ENCODE measurements at regions not wholly inside any gene's neighbourhood (a gene's known extent, or its start where the extent isn't known, plus 50 kb on each side); places are given as distances from the start of the nearest gene placed in this dataset.

GRCh38 chr3:194019398-194020165 lies 116.4 kb upstream of the HES1 start:
- H2AFZ ChIP-seq (ENCODE audit: low read depth, low read length), result no peak overlapping the region
- no peaks in the 10 kb centered on the region for H3K36me3 ChIP-seq (ENCODE audit: insufficient read depth, low read length)
- H3K27me3 ChIP-seq (ENCODE audit: insufficient read depth, low read depth, low read length), result no peaks in the 10 kb centered on the region
- no peaks in the 10 kb centered on the region for H4K20me1 ChIP-seq (ENCODE audit: insufficient read depth)
- no peaks in the 10 kb centered on the region for H3K9me3 ChIP-seq (ENCODE audit: low read length)
- H3K79me2 ChIP-seq (replicated peaks; ENCODE audit: insufficient read depth, low read length), result no peaks in the 10 kb centered on the region
- no peak overlapping the region for H3K4me2 ChIP-seq (ENCODE audit: low read length)
- no peak overlapping the region for H3K4me3 ChIP-seq (ENCODE audit: low read length)
- no peaks in the 10 kb centered on the region for H3F3A ChIP-seq (ENCODE audit: insufficient read depth, low read length, poor library complexity, severe bottlenecking)
- TF ChIP-seq EZH2 (IDR thresholded peaks at IDR 0.05; ENCODE audit: borderline replicate concordance, insufficient read depth, low read length, poor library complexity, severe bottlenecking), result no peak
- TF ChIP-seq RAD21 (conservative IDR thresholded peaks at IDR 0.05), result no peak
- TF ChIP-seq SMC3 (conservative IDR thresholded peaks at IDR 0.05; ENCODE audit: poor library complexity), result no peak
- no peak for TF ChIP-seq CTCF (IDR thresholded peaks at IDR 0.05; ENCODE audit: poor library complexity, severe bottlenecking)
- no peak for TF ChIP-seq POLR2AphosphoS5 (IDR thresholded peaks at IDR 0.05)
- TF ChIP-seq MXI1 (conservative IDR thresholded peaks at IDR 0.05; ENCODE audit: poor library complexity, severe bottlenecking), result no peak
- no peak for TF ChIP-seq TAF1 (IDR thresholded peaks at IDR 0.05; ENCODE audit: low read depth)
- no peak for TF ChIP-seq EP300 (conservative IDR thresholded peaks at IDR 0.05; ENCODE audit: poor library complexity, severe bottlenecking)
- TF ChIP-seq REST (IDR thresholded peaks at IDR 0.05; ENCODE audit: borderline replicate concordance), result no peak
- no peaks in the 10 kb centered on the region for H3K9me2 ChIP-seq (ENCODE audit: insufficient read depth, low read length)
- H3K27ac ChIP-seq (ENCODE audit: low read length), result peak overlapping the region; percentile 20
- H3K9ac ChIP-seq (ENCODE audit: low read length), result no peak overlapping the region

- no peaks in the 10 kb centered on the region for H3K9me3 ChIP-seq (ENCODE audit: low read length)
- H3K9ac ChIP-seq (ENCODE audit: low read length), result no peak overlapping the region
- H3F3A ChIP-seq (ENCODE audit: insufficient read depth, low read length, poor library complexity, severe bottlenecking), result no peaks in the 10 kb centered on the region
- H3K27ac ChIP-seq (ENCODE audit: low read length), result no peak overlapping the region
- H3K9me2 ChIP-seq (ENCODE audit: insufficient read depth, low read length), result no peaks in the 10 kb centered on the region
- no peaks in the 10 kb centered on the region for H3K27me3 ChIP-seq (ENCODE audit: insufficient read depth, low read depth, low read length)
- no peaks in the 10 kb centered on the region for H4K20me1 ChIP-seq (ENCODE audit: insufficient read depth)
- no peak overlapping the region for H3K4me2 ChIP-seq (ENCODE audit: low read length)
- no peaks in the 10 kb centered on the region for H3K79me2 ChIP-seq (replicated peaks; ENCODE audit: insufficient read depth, low read length)
- H2AFZ ChIP-seq (ENCODE audit: low read depth, low read length), result no peak overlapping the region
- TF ChIP-seq TAF1 (IDR thresholded peaks at IDR 0.05; ENCODE audit: low read depth), result no peak
- TF ChIP-seq CTCF (IDR thresholded peaks at IDR 0.05; ENCODE audit: poor library complexity, severe bottlenecking), result no peak
- TF ChIP-seq REST (IDR thresholded peaks at IDR 0.05; ENCODE audit: borderline replicate concordance), result no peak
- TF ChIP-seq RAD21 (conservative IDR thresholded peaks at IDR 0.05), result no peak
- no peak for TF ChIP-seq EP300 (conservative IDR thresholded peaks at IDR 0.05; ENCODE audit: poor library complexity, severe bottlenecking)
- no peak for TF ChIP-seq POLR2AphosphoS5 (IDR thresholded peaks at IDR 0.05)
- no peak for TF ChIP-seq SMC3 (conservative IDR thresholded peaks at IDR 0.05; ENCODE audit: poor library complexity)
- TF ChIP-seq MXI1 (conservative IDR thresholded peaks at IDR 0.05; ENCODE audit: poor library complexity, severe bottlenecking), result no peak
- TF ChIP-seq EZH2 (IDR thresholded peaks at IDR 0.05; ENCODE audit: borderline replicate concordance, insufficient read depth, low read length, poor library complexity, severe bottlenecking), result no peak
- no peaks in the 10 kb centered on the region for H3K36me3 ChIP-seq (ENCODE audit: insufficient read depth, low read length)
- H3K4me3 ChIP-seq (ENCODE audit: low read length), result no peak overlapping the region
Observed at GRCh38 chr3:194022052-194022451, 113.9 kb upstream of the HES1 start.

All from neural cell (in vitro differentiated cells).